Islet precursor cell (in vitro differentiated cells): ENCODE measurements at regions not wholly inside any gene's neighbourhood (a gene's known extent, or its start where the extent isn't known, plus 50 kb on each side); places are given as distances from the start of the nearest gene placed in this dataset.
A peak's percentile ranks its signal among the peaks of the same experiment; 100 is the strongest.
"Not testable (repeated sequence)": the region's sequence is repeated elsewhere in the genome, so short reads cannot be mapped to it uniquely, and the experiment has no call there.

Experiments used
- DNase-seq: peaks from one replicate; pipeline ENCODE4 v3.0.0-alpha.2; 2018

DNA sequence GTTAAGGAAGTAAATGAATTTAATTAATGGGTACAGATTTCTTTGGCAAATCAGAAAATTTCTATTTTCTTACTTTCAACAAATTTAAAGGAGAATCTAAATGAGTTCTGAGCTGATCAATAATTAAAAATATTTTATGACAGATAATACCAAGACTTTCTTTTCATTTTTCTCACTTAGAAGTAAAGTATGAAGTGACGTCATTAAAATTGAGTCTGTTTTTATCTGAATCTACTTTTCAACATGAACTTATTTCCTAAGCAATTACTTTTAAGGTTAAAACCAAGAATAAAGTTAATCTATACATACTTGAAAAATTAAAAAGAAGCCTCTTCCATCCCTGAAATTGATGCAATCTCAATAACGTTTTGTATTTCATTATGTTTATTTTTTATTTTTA is 552.8 kb upstream of the ST8SIA4 start:
- DNase-seq, result no peak

DNA sequence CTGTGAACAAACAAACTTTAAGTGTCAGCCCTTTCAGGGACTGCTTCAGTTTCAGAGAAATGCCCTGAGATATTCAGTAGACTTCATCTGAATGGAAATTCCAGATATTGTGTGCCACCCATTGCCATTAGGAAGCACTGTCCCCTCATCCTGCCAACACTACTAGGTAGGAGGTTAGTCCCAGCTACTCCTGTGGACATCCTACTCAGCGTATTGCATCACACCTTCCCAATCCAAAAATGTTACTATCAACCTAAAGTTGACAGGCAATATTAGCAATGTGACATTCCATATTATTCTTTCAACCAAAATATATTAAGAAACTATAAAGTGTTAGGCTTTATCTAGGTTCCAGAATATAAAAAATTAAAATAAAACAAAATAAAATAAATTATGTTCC is 552.0 kb upstream of the ST8SIA4 start:
- no peak for DNase-seq

DNA sequence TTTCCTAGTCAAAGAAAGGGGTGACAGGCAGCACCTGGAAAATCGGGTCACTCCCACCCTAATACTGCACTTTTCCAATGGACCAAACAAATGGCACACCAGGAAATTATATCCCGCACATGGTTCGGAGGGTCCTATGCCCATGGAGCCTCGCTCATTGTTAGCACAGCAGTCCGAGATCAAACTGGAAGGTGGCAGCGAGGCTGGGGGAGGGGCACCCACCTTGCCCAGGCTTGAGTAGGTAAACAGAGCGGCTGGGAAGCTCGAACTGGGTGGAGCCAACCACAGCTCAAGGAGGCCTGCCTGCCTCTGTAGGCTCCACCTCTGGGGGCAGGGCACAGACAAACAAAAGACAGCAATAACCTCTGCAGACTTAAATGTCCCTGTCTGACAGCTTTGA is 539.2 kb upstream of the ST8SIA4 start:
- DNase-seq, result not testable (repeated sequence)

DNA sequence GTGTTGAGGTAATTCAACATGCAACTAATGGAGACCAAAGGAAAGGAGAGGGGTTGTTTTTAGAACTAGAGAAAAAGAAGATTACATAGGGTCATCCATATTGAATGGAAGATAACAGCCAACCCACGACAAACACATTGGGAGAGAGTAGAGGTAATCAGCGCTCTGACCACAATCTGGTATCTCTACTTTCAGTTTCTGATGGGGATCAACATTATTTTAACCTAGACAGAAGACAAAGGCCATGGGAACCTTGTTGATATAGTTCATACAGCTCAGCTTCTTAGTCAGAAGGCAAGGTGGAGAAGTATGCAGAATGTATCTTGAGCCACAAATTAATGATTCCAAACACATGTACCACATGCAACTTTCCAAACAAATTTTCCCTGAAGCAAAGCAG is 537.1 kb upstream of the ST8SIA4 start:
- DNase-seq, result no peak

DNA sequence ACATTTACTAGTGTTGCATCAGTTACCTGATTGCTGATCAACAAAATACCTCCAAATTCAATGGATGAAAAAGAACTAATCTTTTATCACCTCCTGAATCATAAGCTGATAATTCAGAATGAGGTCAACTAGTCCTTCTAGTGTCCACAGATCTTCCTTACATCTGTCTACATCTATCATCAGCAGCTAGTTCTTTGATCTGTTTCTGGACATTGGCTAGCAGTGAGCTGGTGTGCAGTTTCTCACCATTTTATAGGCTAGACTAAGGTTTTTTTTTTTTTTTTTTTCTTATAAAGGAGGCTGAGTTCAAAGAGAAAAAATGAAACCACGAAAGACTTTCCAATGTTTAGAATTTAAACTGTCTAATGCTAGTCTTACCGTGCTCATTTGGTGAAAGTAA is 534.3 kb upstream of the ST8SIA4 start:
- no peak for DNase-seq

DNA sequence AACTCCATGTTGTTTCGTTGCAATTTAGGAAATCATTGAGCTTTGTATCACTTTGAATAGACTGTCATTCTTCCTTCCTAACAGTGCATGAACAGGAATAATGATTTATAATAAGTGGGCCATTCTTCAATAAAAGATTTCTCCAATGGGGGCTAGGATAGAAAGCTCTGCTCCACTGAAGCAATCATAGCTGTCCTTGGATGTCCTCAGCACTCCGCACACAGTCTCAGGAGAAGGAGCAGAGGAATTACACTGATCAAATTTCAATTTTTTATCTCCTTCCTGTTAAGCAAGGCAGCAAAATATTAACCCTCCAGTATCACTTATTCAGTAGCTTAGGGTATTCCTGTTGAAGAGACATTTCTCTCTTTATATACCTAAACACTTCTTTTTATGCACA is 532.7 kb upstream of the ST8SIA4 start:
- no peak for DNase-seq

DNA sequence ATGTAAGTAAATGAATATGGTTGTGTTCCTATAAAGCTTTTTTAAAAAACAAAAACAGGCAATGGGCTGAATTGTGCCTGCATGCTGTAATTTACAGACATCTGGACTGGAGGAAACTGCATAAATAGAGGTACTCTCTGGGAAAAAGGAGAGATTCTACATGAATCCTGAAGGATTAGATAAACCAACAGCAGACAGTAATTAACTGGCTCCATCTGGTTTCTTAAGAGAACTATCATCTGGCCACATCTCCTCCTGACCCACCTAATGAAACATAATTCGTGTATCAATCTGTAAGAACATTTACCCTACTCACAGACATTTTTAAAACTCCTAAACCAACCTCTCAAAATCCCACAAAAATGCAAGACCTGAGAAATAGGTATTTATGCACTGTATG is 528.1 kb upstream of the ST8SIA4 start:
- no peak for DNase-seq

DNA sequence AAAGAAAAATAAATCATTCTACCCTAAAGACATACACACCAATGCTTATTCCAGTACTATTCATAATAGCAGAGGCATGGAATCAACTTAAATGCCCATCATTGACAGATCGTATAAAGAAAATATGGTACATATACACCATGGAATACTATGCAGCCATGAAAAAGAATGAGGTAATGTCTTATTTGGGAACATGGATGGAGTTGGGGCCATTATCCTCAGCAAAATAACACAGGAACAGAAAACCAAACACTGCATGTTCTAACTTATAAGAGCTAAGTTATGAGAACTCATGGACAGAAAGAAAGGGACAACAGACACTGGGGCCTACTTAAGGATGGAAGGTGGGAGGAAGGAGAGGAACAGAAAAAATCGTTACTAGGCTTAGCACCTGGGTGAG is 527.5 kb upstream of the ST8SIA4 start:
- DNase-seq, result no peak

DNA sequence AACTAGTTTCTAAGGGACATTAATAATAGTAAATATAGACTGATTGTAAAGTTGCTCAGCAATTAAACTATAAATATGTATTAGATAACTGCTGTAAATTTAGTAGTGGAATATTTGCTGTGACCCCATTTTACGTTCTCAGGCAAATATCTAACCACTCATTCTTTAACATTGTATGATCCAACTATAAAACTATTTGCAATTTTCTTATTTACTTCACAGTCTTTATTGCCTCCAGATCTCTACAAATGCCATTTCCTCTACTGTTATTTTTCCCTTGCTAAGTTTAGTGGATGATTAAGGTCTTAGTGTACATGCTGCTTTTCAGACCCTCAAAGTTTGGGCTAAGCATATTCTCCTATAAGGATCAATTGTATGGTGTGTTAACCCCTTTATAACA is 526.2 kb upstream of the ST8SIA4 start:
- no peak for DNase-seq

DNA sequence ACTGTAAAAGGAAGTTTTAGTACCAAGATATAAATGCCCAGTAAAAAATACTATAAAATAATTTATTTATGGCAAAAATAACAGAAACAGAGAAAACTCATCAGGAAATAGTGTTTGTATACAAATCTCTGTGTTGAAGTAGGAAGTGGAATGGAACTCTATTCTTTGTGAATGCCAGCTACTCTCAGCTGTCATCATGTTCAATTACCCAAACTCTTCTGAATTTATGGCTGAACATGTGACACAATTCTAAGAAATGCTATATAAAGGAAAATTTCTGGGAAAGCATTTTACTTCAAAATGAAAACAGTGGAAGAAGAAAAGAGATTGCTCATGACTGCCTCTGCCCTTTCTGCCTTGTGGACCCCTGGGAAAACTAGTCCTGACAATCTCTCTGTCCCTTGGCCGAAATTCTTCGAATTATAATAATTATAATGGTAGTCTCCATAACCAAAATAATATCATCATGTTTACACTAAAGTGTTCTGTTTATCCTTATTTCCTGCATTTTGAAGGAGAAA is 522.3 kb upstream of the ST8SIA4 start:
- no peak for DNase-seq

DNA sequence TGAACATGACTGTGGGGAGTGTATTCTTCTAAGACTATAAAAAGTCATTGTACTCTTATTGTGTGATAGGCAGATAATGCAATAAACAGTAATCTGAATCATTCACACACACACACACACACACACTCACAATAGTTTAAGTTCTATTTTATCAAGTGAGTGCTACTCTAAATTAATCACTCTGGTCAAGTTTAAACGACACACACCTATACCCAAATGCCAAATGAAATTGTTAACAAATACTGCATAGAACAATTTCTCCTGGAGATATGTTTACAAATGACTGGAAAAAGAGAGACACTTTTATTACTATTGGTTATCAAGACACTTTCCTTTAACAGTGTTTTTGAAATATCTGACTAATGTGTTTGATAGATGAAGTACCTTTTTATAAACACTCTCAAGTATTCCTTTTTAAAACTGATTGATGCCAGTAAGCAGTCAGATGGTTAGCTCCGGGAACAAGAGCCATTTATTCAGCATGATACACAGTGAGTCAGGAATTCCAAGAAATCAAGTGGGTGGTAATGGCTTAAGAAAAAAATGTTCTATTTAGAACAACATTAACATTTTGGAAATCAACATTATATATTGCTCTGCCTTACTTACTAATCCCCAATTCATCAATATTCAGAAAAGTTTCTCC is 521.6 kb upstream of the ST8SIA4 start:
- no peak for DNase-seq

DNA sequence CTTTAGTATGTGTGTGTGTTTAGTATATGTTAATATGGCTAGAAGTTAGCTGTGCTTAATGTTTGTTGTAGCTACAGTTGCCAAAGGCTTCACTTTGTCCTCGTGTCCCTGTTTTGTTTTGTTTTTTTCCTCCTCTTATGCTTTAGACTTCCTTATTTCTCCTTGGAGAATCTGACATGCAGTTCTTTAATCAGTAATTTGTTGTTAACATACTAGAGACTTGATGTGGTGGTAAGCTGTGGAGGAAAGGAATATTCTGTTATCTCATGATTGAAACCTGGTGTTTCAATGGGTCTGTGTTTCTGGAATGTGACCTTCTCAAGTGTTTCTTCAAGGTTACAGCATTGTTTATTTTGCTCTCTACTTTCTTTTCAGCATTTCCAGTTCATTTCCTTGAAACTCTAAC is 515.6 kb upstream of the ST8SIA4 start:
- DNase-seq, result no peak

DNA sequence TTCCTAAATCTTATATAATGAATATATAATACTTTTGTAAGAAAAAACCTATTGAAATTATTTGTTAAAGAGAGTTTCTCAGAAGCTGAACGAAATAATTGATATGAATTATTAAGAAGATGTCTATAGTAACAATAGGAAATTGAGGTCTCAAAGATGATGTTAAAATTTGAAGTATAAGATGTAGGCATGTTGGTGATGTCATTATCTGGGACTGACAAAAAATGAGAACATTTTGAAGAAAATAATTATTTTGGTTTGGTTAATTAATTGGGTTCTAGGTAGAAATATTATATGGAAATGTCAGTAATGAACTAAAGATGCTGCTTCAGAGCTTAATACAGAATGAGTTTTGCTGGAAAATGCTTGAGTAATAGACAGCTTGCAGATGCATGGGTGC is 501.4 kb upstream of the ST8SIA4 start:
- DNase-seq, result no peak

DNA sequence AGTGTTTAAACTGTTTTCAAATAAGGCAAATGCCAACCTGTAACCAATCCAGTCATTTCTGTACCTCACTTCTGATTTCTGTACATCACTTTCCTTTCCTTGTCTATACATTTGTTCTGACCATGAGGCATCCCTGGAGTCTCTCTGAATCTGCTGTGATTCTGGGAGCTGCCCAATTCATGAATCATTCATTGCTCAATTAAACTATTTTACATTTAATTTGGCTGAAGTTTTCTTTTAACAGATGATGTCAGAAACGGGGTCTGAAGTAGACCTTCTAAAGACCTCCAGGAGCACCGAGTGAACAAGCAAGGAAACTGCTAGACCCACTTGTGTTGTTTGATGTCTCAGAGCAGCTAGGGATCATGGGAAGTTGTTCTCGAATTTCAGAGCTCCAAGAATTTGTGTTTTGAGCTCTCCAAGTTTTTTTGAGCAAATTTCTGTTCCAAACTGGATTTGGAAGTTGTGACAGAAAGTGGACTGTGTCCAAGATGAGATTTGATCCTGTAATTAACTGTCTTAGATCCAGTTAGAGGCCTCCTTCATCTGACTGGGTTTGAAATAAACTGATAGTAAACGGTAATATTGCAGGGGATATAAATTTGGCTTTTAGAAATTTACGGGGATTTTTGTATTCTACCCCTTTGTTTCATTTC is 490.8 kb upstream of the ST8SIA4 start:
- no peak for DNase-seq

DNA sequence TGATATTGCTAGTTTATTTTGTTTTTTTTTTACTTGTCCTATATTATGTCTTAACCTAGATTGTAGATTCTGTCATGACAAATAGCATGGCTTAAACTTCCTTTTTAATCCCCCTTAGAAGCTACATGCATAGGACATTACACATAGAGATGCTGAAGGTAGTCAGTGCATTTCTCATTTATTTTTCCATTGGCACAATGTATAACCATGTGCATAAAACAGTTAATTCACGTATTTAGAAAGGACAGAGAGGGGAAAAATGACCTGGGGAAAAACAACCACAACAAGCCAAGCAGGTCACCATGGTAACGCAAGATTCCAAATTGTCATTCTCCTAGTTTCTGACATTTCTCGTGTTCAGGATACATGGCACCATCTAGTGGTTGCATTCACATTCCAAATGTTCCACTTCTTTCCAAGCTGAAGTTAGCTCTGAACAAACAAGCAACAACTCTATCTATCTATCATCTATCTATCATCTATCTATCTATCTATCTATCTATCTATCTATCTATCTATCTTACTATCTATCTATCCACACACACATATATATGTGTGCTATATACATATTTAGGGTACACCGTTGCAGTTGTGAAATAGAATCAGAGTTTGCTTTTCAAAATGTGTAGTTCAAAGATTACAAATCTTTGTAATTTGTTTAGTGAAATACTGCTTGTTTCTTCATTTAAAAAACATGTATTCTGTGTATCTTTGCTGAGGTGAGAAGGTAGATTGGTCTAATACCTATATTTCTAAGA is 487.2 kb upstream of the ST8SIA4 start:
- DNase-seq, result peak; percentile 49

DNA sequence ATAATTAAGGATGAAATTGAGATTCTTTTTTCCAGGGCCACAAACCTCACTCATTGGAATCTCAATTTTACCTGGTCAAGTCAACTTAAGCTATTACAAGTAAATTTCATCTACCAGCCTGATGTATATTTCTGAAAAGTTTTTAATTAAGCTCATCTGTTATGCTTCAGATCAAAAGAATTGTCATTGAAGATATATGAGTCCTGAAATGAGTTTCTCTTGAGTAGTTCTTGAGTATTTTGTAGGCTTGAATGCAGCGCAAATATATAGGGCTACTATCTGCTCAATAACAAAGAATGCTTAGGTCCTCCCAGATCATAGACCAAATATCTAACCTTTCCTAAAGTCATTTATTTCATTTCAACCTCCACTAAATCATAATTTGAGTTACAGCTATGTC is 482.2 kb upstream of the ST8SIA4 start:
- no peak for DNase-seq

DNA sequence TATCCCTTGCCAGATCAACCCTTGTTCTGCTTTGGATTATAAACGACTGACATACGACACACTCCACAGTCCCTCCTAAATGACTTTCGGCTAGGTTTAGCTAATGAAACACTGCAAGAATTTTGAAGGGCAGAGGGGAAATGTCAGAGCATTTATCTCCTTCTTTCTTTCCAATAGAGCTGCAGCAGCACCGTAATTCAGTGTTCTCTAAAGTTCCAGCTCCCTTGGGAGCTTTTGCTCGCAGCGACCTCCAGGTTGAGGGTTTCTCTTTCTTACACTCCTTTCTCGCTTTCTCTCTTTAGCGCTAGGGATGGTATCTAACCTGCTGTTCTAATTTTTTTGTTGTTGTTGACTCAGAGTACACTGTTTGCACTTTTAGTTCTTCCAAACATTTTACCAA is 467.1 kb upstream of the ST8SIA4 start:
- no peak for DNase-seq

DNA sequence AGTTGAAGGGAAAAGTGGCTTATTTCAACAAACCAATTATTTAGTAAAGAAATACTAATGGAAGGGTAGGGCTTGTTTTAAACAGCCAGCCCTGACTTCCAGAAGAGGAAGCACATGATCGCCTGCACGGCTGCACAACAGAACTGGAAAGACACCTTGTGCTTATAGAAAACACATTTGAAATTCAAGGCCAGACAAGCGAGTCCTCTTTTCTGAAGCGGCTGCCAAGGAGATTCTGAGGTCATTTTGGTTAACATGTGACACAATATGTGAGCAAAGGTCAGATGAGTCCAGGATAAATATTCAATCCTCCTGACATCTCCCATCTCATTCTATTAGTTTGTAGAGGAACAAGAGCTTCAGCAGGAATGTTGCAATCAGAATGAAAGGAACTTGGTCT is 461.4 kb upstream of the ST8SIA4 start:
- DNase-seq, result peak; percentile 43

DNA sequence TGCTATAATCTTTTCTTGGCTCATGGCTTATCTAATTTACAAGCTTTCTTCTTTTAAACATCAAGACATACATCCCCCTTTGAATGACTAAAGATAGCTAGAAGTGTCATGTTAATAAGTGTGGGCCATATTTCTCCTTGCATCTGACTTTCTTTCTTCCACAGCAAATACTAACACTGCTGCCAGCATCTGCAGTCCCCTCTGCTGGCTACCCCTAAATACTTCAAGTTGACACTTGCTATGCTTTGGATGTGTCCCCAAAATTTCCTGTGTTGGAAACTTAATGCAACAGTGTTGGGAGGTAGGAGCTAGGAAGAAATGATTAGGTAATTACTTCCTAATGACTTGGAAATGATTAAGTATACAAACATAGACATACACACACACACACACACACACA is 459.0 kb upstream of the ST8SIA4 start:
- no peak for DNase-seq

DNA sequence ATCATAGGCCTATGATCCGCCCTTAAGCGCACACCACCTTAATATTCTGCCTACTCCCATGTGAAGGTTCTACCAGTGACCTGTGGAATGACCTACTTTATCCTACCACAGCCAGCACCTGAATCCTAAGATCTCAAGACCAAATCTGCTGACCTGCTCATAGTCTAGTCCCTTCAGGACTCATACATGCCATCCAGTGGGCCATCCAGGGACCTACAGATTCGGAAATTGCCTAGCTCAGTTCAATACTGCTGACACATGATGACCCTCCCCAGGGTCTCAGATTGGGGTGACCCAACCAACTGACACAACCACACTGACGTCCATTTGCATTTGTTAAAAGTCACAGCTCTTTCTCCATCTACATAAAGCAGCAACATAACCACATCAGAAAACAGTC is 443.8 kb upstream of the ST8SIA4 start:
- DNase-seq, result peak; percentile 39

DNA sequence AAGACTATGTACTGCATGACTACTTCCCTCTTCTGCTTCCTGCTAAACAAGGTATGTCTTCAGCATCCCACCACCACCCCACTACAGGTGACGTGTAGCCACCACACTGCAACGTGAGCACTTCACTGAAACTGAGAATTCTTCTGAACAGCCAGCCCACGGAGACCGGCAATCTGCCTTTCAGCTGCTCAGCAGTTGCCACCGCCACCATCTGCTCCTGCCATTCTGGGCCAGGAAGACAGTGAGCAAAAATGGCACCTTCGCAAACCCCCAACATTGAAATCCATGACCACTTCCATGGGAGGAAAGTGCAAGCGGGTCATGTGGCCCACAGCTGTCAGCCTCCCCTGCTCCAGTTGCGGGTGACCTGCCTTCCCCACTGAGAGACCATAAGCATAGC is 443.4 kb upstream of the ST8SIA4 start:
- DNase-seq, result peak; percentile 33

DNA sequence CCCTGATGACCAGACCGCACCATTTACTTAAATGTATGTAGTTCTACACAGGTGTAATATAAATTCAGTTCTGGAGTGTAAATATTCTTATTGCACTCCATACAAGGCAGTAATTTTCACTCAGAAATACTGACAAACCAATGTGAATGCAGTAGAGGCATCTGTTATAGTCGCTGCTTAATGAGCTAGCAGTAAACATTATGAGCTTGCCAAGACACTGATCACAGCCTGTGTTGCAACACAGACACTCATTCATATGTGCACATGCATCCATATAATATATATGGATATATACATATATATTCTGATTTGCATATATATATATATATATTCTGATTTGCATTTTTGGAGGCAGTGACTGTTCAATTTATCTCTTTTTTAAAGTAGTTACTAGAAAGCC is 435.1 kb upstream of the ST8SIA4 start:
- DNase-seq, result no peak

DNA sequence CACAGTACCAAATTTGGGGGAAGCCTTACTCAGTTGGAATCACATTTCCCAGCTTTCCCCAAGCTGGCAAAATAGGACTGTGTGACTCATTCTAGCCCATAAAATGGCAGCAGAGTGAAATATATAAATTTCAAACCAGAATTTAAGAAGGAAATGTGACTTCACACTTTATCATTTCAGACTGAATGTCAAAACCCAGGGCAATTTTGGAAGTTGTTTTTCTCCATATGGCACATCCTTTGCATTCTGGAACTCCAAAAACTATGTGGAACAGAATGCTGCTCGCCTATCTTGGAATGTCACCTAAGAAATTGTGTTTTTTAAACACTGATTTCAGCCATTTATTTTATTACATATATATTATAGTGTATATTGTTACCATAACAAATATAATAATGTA is 424.7 kb upstream of the ST8SIA4 start:
- DNase-seq, result no peak

DNA sequence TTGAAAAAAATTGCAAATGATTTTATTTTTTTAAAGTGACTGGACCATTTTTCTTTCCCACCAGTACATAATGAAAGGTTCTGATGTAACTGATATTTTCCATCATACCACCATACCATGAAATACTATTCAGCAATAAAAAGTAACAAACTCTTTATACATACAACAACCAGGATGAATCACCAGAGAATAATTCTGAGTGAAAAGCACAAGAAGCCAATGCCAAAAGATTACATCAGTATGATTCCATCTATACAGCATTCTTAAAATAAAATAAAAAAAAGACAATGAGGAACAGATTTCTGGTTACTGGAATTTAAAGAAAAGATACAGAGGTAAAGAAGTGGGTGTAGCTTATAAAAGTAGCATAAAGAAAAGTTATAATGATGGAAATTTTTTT is 423.7 kb upstream of the ST8SIA4 start:
- DNase-seq, result no peak
